HepG2 (cell line): ENCODE measurements at regions not wholly inside any gene's neighbourhood (a gene's known extent, or its start where the extent isn't known, plus 50 kb on each side); places are given as distances from the start of the nearest gene placed in this dataset.

Experiments used
- ATAC-seq: fragments of 200-7000 bp; cut with Tn5 transposase; 3 replicates; pipeline ENCODE4 v1.9.1; 2020; ENCODE audit warnings: mild to moderate bottlenecking, moderate library complexity
- BruUV-seq: library from RNA; stranded (reverse); fragments of 400-500 nt; replicated peaks from 2 replicates; lab custom pipeline; 2021; lab: Mats Ljungman, UMichigan
- CTCF ChIA-PET: fragments of 300-600 bp; formaldehyde crosslinking; extraction: SDS; loops from one replicate; lab custom pipeline; 2021; ENCODE audit warnings: low total read pairs, inconsistent platforms, low intra/inter-chr PET ratio; lab: Yijun Ruan, JAX
- POLR2A ChIA-PET: fragments of 350-600 bp; sonication (Branson Sonifier 250); formaldehyde crosslinking; loops from one replicate; lab custom pipeline; 2020; ENCODE audit warnings: antibody characterized with exemption, inconsistent platforms; lab: Yijun Ruan, JAX
- DNase-seq: peaks from one replicate; pipeline ENCODE4 v3.0.0-alpha.2; 2015; ENCODE audit warnings: low spot score
- FAIRE-seq: peaks from 3 replicates; lab custom pipeline; 2011; peaks lifted over from hg19 to GRCh38; lab: Jason Lieb, UNC
- H2AFZ ChIP-seq: one replicate; pipeline ENCODE4 v1.6.1; 2011; ENCODE audit warnings: low read length, inconsistent platforms
- H3K27ac ChIP-seq: fragments of 300-600 bp; 3 replicates; pipeline ENCODE4 v1.8.0; 2011; ENCODE audit warnings: mixed run types, mild to moderate bottlenecking, mixed read lengths, low read length, inconsistent platforms; ENCODE audit not compliant: insufficient read depth; ENCODE audit errors: extremely low read length
- H3K27me3 ChIP-seq, 2 experiments: fragments of 200-600 bp in 1 of 2; 2 replicates in 1 of 2; 3 replicates in 1 of 2; pipeline versions ENCODE4 v1.6.0 to v1.8.0; 2011; ENCODE audit warnings: low read length in 2 of 2, mild to moderate bottlenecking in 2 of 2, moderate library complexity in 2 of 2, inconsistent platforms in 1 of 2; ENCODE audit not compliant: insufficient read depth in 2 of 2, control insufficient read depth in 1 of 2
- H3K36me3 ChIP-seq, 2 experiments: fragments of 200-600 bp in 1 of 2; replicated peaks in 1 of 2; 2 replicates in 1 of 2; 3 replicates in 1 of 2; pipeline versions ENCODE4 v1.5.1 to v1.8.0; 2011; ENCODE audit warnings: low read length in 2 of 2, inconsistent platforms in 1 of 2; ENCODE audit not compliant: insufficient read depth in 2 of 2, control insufficient read depth in 1 of 2
- H3K4me1 ChIP-seq: 2 replicates; pipeline ENCODE4 v1.5.1; 2012; ENCODE audit warnings: low read length, inconsistent platforms; ENCODE audit not compliant: insufficient read depth
- H3K4me2 ChIP-seq: 2 replicates; pipeline ENCODE4 v1.6.0; 2011; ENCODE audit warnings: low read depth, low read length, inconsistent platforms
- H3K4me3 ChIP-seq, 3 experiments: fragments of 200-600 bp in 1 of 3; sonication (generic), shearing (Covaris generic) in 1 of 3; replicated peaks in 1 of 3; 2 replicates each; pipeline ENCODE4 v1.5.1; 2011 to 2016; ENCODE audit warnings: low read length in 3 of 3, inconsistent platforms in 2 of 3, low read depth in 2 of 3, mild to moderate bottlenecking in 2 of 3, control low read depth in 1 of 3, mixed read lengths in 1 of 3; ENCODE audit not compliant: insufficient read depth in 1 of 3
- H3K79me2 ChIP-seq: one replicate; pipeline ENCODE4 v1.6.1; 2011; ENCODE audit warnings: low read length, inconsistent platforms; ENCODE audit not compliant: insufficient read depth
- H3K9ac ChIP-seq: 2 replicates; pipeline ENCODE4 v1.6.0; 2011; ENCODE audit warnings: mild to moderate bottlenecking, low read depth, low read length, inconsistent platforms; ENCODE audit not compliant: insufficient read depth
- H3K9me3 ChIP-seq: 2 replicates; pipeline ENCODE4 v1.5.1; 2012; ENCODE audit warnings: mild to moderate bottlenecking, low read length
- H4K20me1 ChIP-seq: 2 replicates; pipeline ENCODE4 v1.6.0; 2011; ENCODE audit warnings: inconsistent platforms, mild to moderate bottlenecking, low read length, moderate library complexity; ENCODE audit not compliant: insufficient read depth
- ATF3 ChIP-seq: sonication (generic); formaldehyde crosslinking; IDR thresholded peaks from 2 replicates; pipeline ENCODE4 v1.4.0; 2020; ENCODE audit warnings: missing genetic modification reagents
- ATF7 ChIP-seq, 2 experiments: fragments of 450-650 bp in 1 of 2; sonication (generic) in 1 of 2; formaldehyde crosslinking in 1 of 2; IDR thresholded peaks; 2 replicates each; pipeline versions ENCODE4 v1.4.0 to v1.6.1; 2016 to 2020; ENCODE audit warnings: antibody characterized with exemption in 1 of 2, mild to moderate bottlenecking in 1 of 2, missing genetic modification reagents in 1 of 2
- CREB1 ChIP-seq, 2 experiments: fragments of 450-650 bp in 1 of 2; IDR thresholded peaks; 2 replicates each; pipeline ENCODE4 v1.6.1; 2016 to 2017; ENCODE audit warnings: control low read depth in 1 of 2, mild to moderate bottlenecking in 1 of 2, missing compliant biosample characterization in 1 of 2, missing genetic modification characterization in 1 of 2
- HOXA7 ChIP-seq: sonication (generic); formaldehyde crosslinking; IDR thresholded peaks from 2 replicates; pipeline ENCODE4 v1.8.1; 2022; ENCODE audit warnings: mild to moderate bottlenecking, missing genetic modification reagents, moderate library complexity
- ZFY ChIP-seq: sonication (generic); formaldehyde crosslinking; IDR thresholded peaks from 2 replicates; pipeline ENCODE4 v1.4.0; 2020; ENCODE audit warnings: missing genetic modification reagents
- WGBS: methylation state at CpG from one replicate; pipeline ENCODE4 v1.1.6; 2017; ENCODE audit warnings: low lambda C conversion rate; 5-methylcytosine and 5-hydroxymethylcytosine counted together
- in situ Hi-C: cut with HindIII; loops from 2 replicates; pipeline ENCODE4 v1.10.0; 2017; ENCODE audit warnings: low pct_unique_long_range_greater_than_20kb; ENCODE audit not compliant: extremely low pct_ligation_motif_present
- intact Hi-C: fragments of 100-400 bp; cut with micrococcal nuclease; formaldehyde crosslinking; loops from one replicate; pipeline ENCODE4 v1.10.0; 2022; ENCODE audit not compliant: unreplicated experiment

GRCh38 chr2:12577091-12577490 lies 139.6 kb upstream of the TRIB2 start:
- Histone ChIP-seq H3K4me1 (no peaks in the 10 kb centered on the region), H3K27me3 (no peaks in the 10 kb centered on the region), H3K4me3 (no peak overlapping the region), H3K9ac (no peak overlapping the region), H3K36me3 (no peaks in the 10 kb centered on the region), H3K9me3 (no peaks in the 10 kb centered on the region), H2AFZ (no peak overlapping the region), H3K79me2 (no peaks in the 10 kb centered on the region), H4K20me1 (no peaks in the 10 kb centered on the region), H3K27ac (no peak overlapping the region), H3K4me2 (no peak overlapping the region)
- POLR2A ChIA-PET = no interaction called here
- BruUV-seq = no TSS peak
- no peak for FAIRE-seq
- DNase-seq = no peak
- CTCF ChIA-PET = no interaction called here
- peak; percentile 55 for TF ChIP-seq CREB1 (IDR thresholded peaks at IDR 0.05)
- no peak for TF ChIP-seq CREB1 (CRISPR knock-in tag; IDR thresholded peaks at IDR 0.05)
- TF ChIP-seq HOXA7 (CRISPR knock-in tag) = no peak
- TF ChIP-seq ATF7 (IDR thresholded peaks at IDR 0.05) = peak; percentile 91
- no peak for TF ChIP-seq ATF7 (CRISPR knock-in tag; IDR thresholded peaks at IDR 0.05)
- TF ChIP-seq, all 625 proteins: peak for 2
- no peak for ATAC-seq
- in situ Hi-C loops (no loop called here), intact Hi-C loops (no loop called here)

- Histone ChIP-seq H3K27me3 (no peaks in the 10 kb centered on the region), H3K4me1 (no peaks in the 10 kb centered on the region), H3K4me2 (no peak overlapping the region), H3K9ac (no peak overlapping the region), H3K27ac (no peak overlapping the region), H3K36me3 (no peaks in the 10 kb centered on the region), H3K79me2 (no peaks in the 10 kb centered on the region), H4K20me1 (no peaks in the 10 kb centered on the region), H2AFZ (no peak overlapping the region), H3K4me3 (no peak overlapping the region), H3K9me3 (no peaks in the 10 kb centered on the region)
- intact Hi-C loops (no loop called here), in situ Hi-C loops (no loop called here)
- no TSS peak for BruUV-seq
- FAIRE-seq (no peak), ATAC-seq (no peak), DNase-seq (no peak)
- 35% methylated on average over 7 of the region's 7 CpGs for WGBS
- ChIA-PET CTCF (no interaction called here), POLR2A (no interaction called here)
- no peak for TF ChIP-seq ATF3
- no peak for TF ChIP-seq ZFY (CRISPR knock-in tag)
- TF ChIP-seq ATF7 (IDR thresholded peaks at IDR 0.05) = peak; percentile 71
- TF ChIP-seq ATF7 (CRISPR knock-in tag; IDR thresholded peaks at IDR 0.05) = no peak
Measured at GRCh38 chr2:12577567-12578253, 139.0 kb upstream of the TRIB2 start.
